ENCODE measurements at regions not wholly inside any gene's neighbourhood (a gene's known extent, or its start where the extent isn't known, plus 50 kb on each side); places are given as distances from the start of the nearest gene placed in this dataset.

GRCh38 chr3:46141813-46142212, 66.3 kb downstream of the CCR1 start:
- Histone ChIP-seq H3K27ac (no peak overlapping the region), H3K27me3 (no peaks in the 10 kb centered on the region), H3K4me3 (no peak overlapping the region), H3K36me3 (no peaks in the 10 kb centered on the region), H3K4me1 (peaks cover 0 to 10% (median 6%) of the 10 kb centered on the region in 4 donors), H3K9me3 (no peaks in the 10 kb centered on the region)
- TF ChIP-seq POLR2AphosphoS5 (IDR thresholded peaks at IDR 0.05) (no peak), POLR2A (IDR thresholded peaks at IDR 0.05) (no peak), EP300 (IDR thresholded peaks at IDR 0.05) (no peak)
- TF ChIP-seq, protein P1, sequence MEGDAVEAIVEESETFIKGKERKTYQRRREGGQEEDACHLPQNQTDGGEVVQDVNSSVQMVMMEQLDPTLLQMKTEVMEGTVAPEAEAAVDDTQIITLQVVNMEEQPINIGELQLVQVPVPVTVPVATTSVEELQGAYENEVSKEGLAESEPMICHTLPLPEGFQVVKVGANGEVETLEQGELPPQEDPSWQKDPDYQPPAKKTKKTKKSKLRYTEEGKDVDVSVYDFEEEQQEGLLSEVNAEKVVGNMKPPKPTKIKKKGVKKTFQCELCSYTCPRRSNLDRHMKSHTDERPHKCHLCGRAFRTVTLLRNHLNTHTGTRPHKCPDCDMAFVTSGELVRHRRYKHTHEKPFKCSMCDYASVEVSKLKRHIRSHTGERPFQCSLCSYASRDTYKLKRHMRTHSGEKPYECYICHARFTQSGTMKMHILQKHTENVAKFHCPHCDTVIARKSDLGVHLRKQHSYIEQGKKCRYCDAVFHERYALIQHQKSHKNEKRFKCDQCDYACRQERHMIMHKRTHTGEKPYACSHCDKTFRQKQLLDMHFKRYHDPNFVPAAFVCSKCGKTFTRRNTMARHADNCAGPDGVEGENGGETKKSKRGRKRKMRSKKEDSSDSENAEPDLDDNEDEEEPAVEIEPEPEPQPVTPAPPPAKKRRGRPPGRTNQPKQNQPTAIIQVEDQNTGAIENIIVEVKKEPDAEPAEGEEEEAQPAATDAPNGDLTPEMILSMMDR (IDR thresholded peaks at IDR 0.05), result no peak
- intact Hi-C loops (cut with DNase I; ENCODE audit: low total_unique reads), result no loop called here
- 82 to 89% (median 87%) methylated on average over 9 of the region's 9 CpGs for WGBS, 5 donors
- DNase-seq, result no peak

GRCh38 chr3:46138581-46138980, 69.5 kb downstream of the CCR1 start:
- WGBS, 5 donors, result 71 to 76% (median 74%) methylated on average over 3 of the region's 3 CpGs
- intact Hi-C loops (cut with DNase I; ENCODE audit: low total_unique reads), result no loop called here

GRCh38 chr3:46135475-46135874, 72.6 kb downstream of the CCR1 start:
- H3K27me3 ChIP-seq, result no peaks in the 10 kb centered on the region
- no peak for DNase-seq
- H3K4me1 ChIP-seq, result no peaks in the 10 kb centered on the region
- 63 to 77% (median 69%) methylated on average over 3 of the region's 3 CpGs for WGBS, 5 donors
- H3K4me3 ChIP-seq, result no peak overlapping the region
- TF ChIP-seq POLR2A (IDR thresholded peaks at IDR 0.05), result no peak
- TF ChIP-seq, protein P1 (IDR thresholded peaks at IDR 0.05), result no peak
- no peak for TF ChIP-seq EP300 (IDR thresholded peaks at IDR 0.05)
- no peak for TF ChIP-seq POLR2AphosphoS5 (IDR thresholded peaks at IDR 0.05)
- no peaks in the 10 kb centered on the region for H3K36me3 ChIP-seq
- H3K9me3 ChIP-seq, result no peaks in the 10 kb centered on the region
- intact Hi-C loops (cut with DNase I; ENCODE audit: low total_unique reads), result no loop called here
- H3K27ac ChIP-seq, result no peak overlapping the region

More at GRCh38 chr3:46138581-46138980, 69.5 kb downstream of the CCR1 start:
- TF ChIP-seq EP300 (IDR thresholded peaks at IDR 0.05), result no peak
- no peak for TF ChIP-seq POLR2A (IDR thresholded peaks at IDR 0.05)
- no peak for TF ChIP-seq POLR2AphosphoS5 (IDR thresholded peaks at IDR 0.05)
- TF ChIP-seq, protein P1 (IDR thresholded peaks at IDR 0.05), result no peak
- Histone ChIP-seq H3K9me3 (no peaks in the 10 kb centered on the region), H3K4me1 (peaks cover 0 to 4% (median under 1%) of the 10 kb centered on the region in 4 donors), H3K36me3 (no peaks in the 10 kb centered on the region), H3K27ac (no peak overlapping the region), H3K27me3 (no peaks in the 10 kb centered on the region), H3K4me3 (no peak overlapping the region)
- DNase-seq, result no peak

DNA sequence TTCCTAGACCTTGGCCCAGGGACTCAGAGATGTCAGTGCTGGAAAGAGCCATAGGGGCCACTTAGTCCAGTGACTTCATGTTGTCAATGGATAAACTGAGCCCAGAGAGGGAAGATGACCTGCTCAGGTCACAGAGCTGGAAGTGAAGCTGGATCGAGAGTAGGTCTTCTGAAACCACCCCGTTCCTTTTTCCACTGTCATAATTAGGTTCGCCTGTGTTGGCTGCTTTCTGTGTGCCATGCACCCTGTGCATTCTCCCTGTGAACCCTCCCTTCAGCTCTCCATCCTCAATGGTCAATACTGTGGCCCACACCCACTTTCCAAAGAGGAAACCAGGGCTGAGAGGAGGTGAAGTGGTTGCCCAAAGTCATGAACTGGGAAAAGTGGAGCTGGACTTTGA, 74.8 kb downstream of the CCR1 start:
- TF ChIP-seq, protein P1 (IDR thresholded peaks at IDR 0.05), result no peak
- TF ChIP-seq POLR2A (IDR thresholded peaks at IDR 0.05), result no peak
- TF ChIP-seq EP300 (IDR thresholded peaks at IDR 0.05), result no peak
- TF ChIP-seq POLR2AphosphoS5 (IDR thresholded peaks at IDR 0.05), result no peak
- Histone ChIP-seq H3K27ac (no peak overlapping the region), H3K9me3 (no peaks in the 10 kb centered on the region), H3K4me3 (no peak overlapping the region), H3K27me3 (no peaks in the 10 kb centered on the region), H3K4me1 (no peaks in the 10 kb centered on the region), H3K36me3 (no peaks in the 10 kb centered on the region)
- WGBS, 5 donors, result 77 to 95% (median 92%) methylated on average over 3 of the region's 3 CpGs
- DNase-seq, result no peak
- intact Hi-C loops (cut with DNase I; ENCODE audit: low total_unique reads), result no loop called here
